Hindlimb muscle (tissue), 1 donor: ENCODE measurements at regions not wholly inside any gene's neighbourhood (a gene's known extent, or its start where the extent isn't known, plus 50 kb on each side); places are given as distances from the start of the nearest gene placed in this dataset.
"Not testable (repeated sequence)": the region's sequence is repeated elsewhere in the genome, so short reads cannot be mapped to it uniquely, and the experiment has no call there.

Experiments used
- DNase-seq: peaks from one replicate; pipeline ENCODE4 v3.0.0-alpha.2; 2013

GRCh38 chr5:136453986-136454758 lies 88.8 kb upstream of the TRPC7 start:
- DNase-seq, result no peak

- DNase-seq, result no peak
Observed at GRCh38 chr5:136453199-136453598, 87.9 kb upstream of the TRPC7 start.

- DNase-seq, result not testable (repeated sequence)
Observed at GRCh38 chr5:136447576-136447975, 82.2 kb upstream of the TRPC7 start.

GRCh38 chr5:136446565-136446964 lies 81.2 kb upstream of the TRPC7 start:
- no peak for DNase-seq

GRCh38 chr5:136444099-136444498 lies 78.8 kb upstream of the TRPC7 start:
- not testable (repeated sequence) for DNase-seq

- no peak for DNase-seq
Observed at GRCh38 chr5:136439367-136439766, 74.0 kb upstream of the TRPC7 start.

- DNase-seq, result no peak
Observed at GRCh38 chr5:136435946-136436543, 70.7 kb upstream of the TRPC7 start.

- DNase-seq, result no peak
Observed at GRCh38 chr5:136434795-136435194, 69.5 kb upstream of the TRPC7 start.

GRCh38 chr5:136432705-136433104 lies 67.4 kb upstream of the TRPC7 start:
- DNase-seq, result no peak

- no peak for DNase-seq
Observed at GRCh38 chr5:136430081-136430480, 64.7 kb upstream of the TRPC7 start.

- no peak for DNase-seq
Observed at GRCh38 chr5:136427426-136427825, 62.1 kb upstream of the TRPC7 start.

- DNase-seq, result no peak
Observed at GRCh38 chr5:136425921-136426320, 60.6 kb upstream of the TRPC7 start.

- DNase-seq, result peak; percentile 38
Observed at GRCh38 chr5:136424835-136425584, 59.7 kb upstream of the TRPC7 start.

GRCh38 chr5:136423944-136424606 lies 58.7 kb upstream of the TRPC7 start:
- DNase-seq, result no peak

- DNase-seq, result no peak
Observed at GRCh38 chr5:136420168-136420898, 55.0 kb upstream of the TRPC7 start.

GRCh38 chr5:136418301-136418700 lies 53.0 kb upstream of the TRPC7 start:
- DNase-seq, result no peak
